ENCODE measurements at regions not wholly inside any gene's neighbourhood (a gene's known extent, or its start where the extent isn't known, plus 50 kb on each side); places are given as distances from the start of the nearest gene placed in this dataset.

DNA sequence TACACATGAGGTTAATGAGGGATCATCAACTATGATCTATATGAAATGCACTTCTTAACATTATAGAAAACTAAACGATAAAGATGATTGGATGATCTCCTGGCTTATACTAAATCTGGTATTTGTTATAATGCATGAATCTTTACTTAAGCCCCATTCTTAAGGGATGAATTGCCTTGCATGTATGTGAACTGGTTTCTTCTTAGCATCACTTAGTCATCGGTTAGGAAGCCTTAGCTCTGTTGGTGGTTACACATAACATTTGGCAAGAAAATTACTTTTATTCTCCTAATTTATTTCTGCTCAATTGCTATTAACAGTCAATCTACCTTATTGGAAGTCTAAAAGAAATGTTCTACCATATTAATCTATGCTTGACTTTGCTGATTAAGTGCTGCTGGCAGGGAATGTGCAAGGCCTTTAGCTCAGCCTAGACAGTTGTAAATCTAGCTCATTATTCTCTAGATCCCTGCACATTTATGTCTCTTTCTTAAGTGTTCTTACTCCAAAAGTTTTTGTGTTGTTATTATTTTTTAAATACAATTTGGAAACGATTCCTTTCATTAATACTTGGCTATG is 356.0 kb downstream of the ZPLD1 start:
- H3K27ac ChIP-seq: no peak overlapping the region
- H2AFZ ChIP-seq: no peak overlapping the region
- H3K4me1 ChIP-seq (ENCODE audit: insufficient read depth): peaks cover 4% of the 10 kb centered on the region
- H4K20me1 ChIP-seq (ENCODE audit: insufficient read depth, poor library complexity, severe bottlenecking): no peaks in the 10 kb centered on the region
- no peak for TF ChIP-seq EZH2phosphoT487 (IDR thresholded peaks at IDR 0.05; ENCODE audit: low read depth, severe bottlenecking, unreplicated experiment)
- TF ChIP-seq, protein P1, sequence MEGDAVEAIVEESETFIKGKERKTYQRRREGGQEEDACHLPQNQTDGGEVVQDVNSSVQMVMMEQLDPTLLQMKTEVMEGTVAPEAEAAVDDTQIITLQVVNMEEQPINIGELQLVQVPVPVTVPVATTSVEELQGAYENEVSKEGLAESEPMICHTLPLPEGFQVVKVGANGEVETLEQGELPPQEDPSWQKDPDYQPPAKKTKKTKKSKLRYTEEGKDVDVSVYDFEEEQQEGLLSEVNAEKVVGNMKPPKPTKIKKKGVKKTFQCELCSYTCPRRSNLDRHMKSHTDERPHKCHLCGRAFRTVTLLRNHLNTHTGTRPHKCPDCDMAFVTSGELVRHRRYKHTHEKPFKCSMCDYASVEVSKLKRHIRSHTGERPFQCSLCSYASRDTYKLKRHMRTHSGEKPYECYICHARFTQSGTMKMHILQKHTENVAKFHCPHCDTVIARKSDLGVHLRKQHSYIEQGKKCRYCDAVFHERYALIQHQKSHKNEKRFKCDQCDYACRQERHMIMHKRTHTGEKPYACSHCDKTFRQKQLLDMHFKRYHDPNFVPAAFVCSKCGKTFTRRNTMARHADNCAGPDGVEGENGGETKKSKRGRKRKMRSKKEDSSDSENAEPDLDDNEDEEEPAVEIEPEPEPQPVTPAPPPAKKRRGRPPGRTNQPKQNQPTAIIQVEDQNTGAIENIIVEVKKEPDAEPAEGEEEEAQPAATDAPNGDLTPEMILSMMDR (IDR thresholded peaks at IDR 0.05; ENCODE audit: poor library complexity): no peak
- no peak for TF ChIP-seq EZH2 (IDR thresholded peaks at IDR 0.05; ENCODE audit: borderline replicate concordance)
- DNase-seq (ENCODE audit: low spot score): no peak
- no peak overlapping the region for H3K4me3 ChIP-seq
- no peaks in the 10 kb centered on the region for H3K9me3 ChIP-seq (ENCODE audit: low read depth)
- H3K9me2 ChIP-seq (replicated peaks; ENCODE audit: insufficient read depth): no peaks in the 10 kb centered on the region
- H3K4me2 ChIP-seq: no peak overlapping the region
- WGBS (ENCODE audit: low lambda C conversion rate, missing lambda C conversion rate): 70% methylated on average over 3 of the region's 3 CpGs
- H3K27me3 ChIP-seq: no peaks in the 10 kb centered on the region
- H3K36me3 ChIP-seq (replicated peaks; ENCODE audit: insufficient read depth, low read depth): no peaks in the 10 kb centered on the region
- H3K79me2 ChIP-seq: no peaks in the 10 kb centered on the region

DNA sequence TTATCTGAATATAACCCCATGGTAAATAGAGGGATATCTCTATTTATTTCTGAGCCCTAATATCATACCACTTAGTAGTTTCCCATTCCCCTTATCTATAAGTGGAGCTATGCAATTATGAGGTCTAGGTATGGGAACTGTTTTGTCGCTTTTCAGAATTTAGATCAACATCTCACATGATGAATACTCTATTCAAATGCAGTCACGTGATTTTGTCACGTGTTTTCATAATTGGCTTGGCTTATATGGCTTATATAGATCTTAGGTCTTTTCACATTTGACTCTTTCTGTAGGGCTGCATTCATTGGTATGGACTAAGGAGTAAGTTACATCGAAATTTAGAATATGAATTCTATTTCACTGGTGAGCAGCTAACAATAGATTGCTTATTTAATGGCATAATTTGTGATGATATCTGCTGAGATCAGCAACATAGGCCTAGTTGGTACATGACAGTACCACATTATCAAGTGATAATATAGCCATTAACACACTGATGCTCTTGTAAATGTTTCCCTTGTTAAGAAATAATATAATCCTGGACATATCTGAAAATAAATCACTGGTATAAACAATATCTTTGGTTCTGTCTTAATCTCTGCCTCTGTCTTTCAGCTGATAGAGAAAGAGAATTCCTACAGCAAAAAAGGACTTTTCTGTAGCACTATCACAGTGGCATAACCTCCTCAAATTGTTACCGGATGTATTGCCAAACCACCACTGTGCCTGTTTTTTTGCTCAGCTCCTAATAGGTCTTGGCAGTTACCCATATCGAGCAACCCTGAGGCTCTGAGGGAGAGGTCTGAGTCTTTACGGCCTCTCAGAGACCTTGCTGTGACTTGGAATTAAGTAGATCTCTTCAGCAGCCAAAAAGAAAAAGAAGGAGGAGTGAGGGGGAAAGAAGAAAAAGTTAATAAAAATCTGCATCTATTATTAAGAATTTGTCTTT is 357.1 kb downstream of the ZPLD1 start:
- WGBS (ENCODE audit: low lambda C conversion rate, missing lambda C conversion rate): 69% methylated on average over 7 of the region's 7 CpGs
- Histone ChIP-seq H3K79me2 (no peaks in the 10 kb centered on the region), H3K4me2 (no peak overlapping the region), H2AFZ (no peak overlapping the region), H3K36me3 (replicated peaks; ENCODE audit: insufficient read depth, low read depth) (no peaks in the 10 kb centered on the region), H3K4me3 (no peak overlapping the region), H4K20me1 (ENCODE audit: insufficient read depth, poor library complexity, severe bottlenecking) (no peaks in the 10 kb centered on the region), H3K4me1 (ENCODE audit: insufficient read depth) (peaks cover 4% of the 10 kb centered on the region), H3K9me2 (replicated peaks; ENCODE audit: insufficient read depth) (no peaks in the 10 kb centered on the region), H3K9me3 (ENCODE audit: low read depth) (no peaks in the 10 kb centered on the region), H3K27ac (no peak overlapping the region), H3K27me3 (no peaks in the 10 kb centered on the region)
- no peak for TF ChIP-seq EZH2phosphoT487 (IDR thresholded peaks at IDR 0.05; ENCODE audit: low read depth, severe bottlenecking, unreplicated experiment)
- DNase-seq (ENCODE audit: low spot score): no peak

DNA sequence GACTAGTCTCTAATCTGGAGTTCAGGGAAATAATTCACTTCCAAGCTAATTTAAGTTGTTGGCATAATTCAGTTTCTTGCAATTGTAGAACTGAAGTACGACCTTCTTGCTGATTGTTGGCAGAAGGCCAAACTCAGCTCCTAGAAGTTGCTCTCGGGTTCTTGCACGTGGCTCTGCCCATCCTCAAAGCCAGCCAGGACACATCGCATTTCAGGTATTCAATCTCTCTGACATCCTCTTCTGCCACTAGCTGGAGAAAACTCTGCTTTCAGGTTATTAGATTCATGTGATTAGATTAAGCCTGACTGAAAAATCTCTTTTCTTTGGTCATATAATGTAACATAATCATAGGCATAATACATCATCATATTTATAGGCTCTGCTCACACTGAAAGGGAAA is 362.0 kb downstream of the ZPLD1 start:
- H3K36me3 ChIP-seq (replicated peaks; ENCODE audit: insufficient read depth, low read depth): no peaks in the 10 kb centered on the region
- no peak overlapping the region for H3K27ac ChIP-seq
- no peak overlapping the region for H3K4me3 ChIP-seq
- H3K79me2 ChIP-seq: no peaks in the 10 kb centered on the region
- H3K9me2 ChIP-seq (replicated peaks; ENCODE audit: insufficient read depth): no peaks in the 10 kb centered on the region
- DNase-seq (ENCODE audit: low spot score): no peak
- no peaks in the 10 kb centered on the region for H3K9me3 ChIP-seq (ENCODE audit: low read depth)
- H4K20me1 ChIP-seq (ENCODE audit: insufficient read depth, poor library complexity, severe bottlenecking): no peaks in the 10 kb centered on the region
- H3K27me3 ChIP-seq: no peaks in the 10 kb centered on the region
- WGBS (ENCODE audit: low lambda C conversion rate, missing lambda C conversion rate): 66% methylated on average over 4 of the region's 4 CpGs
- TF ChIP-seq EZH2 (IDR thresholded peaks at IDR 0.05; ENCODE audit: borderline replicate concordance): no peak
- TF ChIP-seq, protein P1 (IDR thresholded peaks at IDR 0.05; ENCODE audit: poor library complexity): no peak
- no peak for TF ChIP-seq EZH2phosphoT487 (IDR thresholded peaks at IDR 0.05; ENCODE audit: low read depth, severe bottlenecking, unreplicated experiment)
- peaks cover 4% of the 10 kb centered on the region for H3K4me1 ChIP-seq (ENCODE audit: insufficient read depth)
- H2AFZ ChIP-seq: no peak overlapping the region
- H3K4me2 ChIP-seq: no peak overlapping the region

DNA sequence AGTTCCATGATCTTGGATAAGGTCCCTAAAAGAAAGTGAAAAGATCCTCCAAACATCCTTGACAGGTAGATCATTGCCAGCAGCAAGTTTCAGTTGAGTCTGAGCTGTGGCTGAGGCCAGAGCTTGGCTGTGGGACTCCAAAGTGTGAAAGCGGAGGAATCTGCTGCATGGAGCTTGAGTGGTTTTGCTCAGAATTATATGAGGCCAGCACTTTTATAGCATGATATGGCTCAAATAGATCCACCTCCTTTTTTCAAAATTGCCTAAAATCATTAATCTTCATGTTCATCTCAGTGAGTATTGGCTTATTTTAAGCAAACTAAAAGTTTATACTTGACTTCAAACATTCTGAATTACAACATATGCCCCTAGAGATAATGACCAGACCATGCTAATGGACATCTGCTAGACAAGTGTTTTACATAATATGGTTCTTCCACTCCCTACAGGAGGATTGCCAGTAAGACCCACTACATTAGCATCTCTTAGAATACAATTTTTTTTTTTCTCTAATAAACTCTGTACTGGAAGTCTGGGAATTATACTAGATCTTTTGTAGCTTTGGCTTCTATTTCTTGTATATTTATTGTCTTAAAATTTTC is 368.1 kb downstream of the ZPLD1 start:
- TF ChIP-seq EZH2phosphoT487 (IDR thresholded peaks at IDR 0.05; ENCODE audit: low read depth, severe bottlenecking, unreplicated experiment) (no peak), EZH2 (IDR thresholded peaks at IDR 0.05; ENCODE audit: borderline replicate concordance) (no peak)
- TF ChIP-seq, protein P1 (IDR thresholded peaks at IDR 0.05; ENCODE audit: poor library complexity): no peak
- Histone ChIP-seq H3K27ac (no peak overlapping the region), H2AFZ (no peak overlapping the region), H3K9me3 (ENCODE audit: low read depth) (no peaks in the 10 kb centered on the region), H3K4me1 (ENCODE audit: insufficient read depth) (no peaks in the 10 kb centered on the region), H3K4me2 (no peak overlapping the region), H3K4me3 (no peak overlapping the region), H3K9me2 (replicated peaks; ENCODE audit: insufficient read depth) (no peaks in the 10 kb centered on the region), H3K36me3 (replicated peaks; ENCODE audit: insufficient read depth, low read depth) (no peaks in the 10 kb centered on the region), H3K27me3 (no peaks in the 10 kb centered on the region), H3K79me2 (no peaks in the 10 kb centered on the region), H4K20me1 (ENCODE audit: insufficient read depth, poor library complexity, severe bottlenecking) (no peaks in the 10 kb centered on the region)
- 88% methylated on average over 1 of the region's 1 CpG for WGBS (ENCODE audit: low lambda C conversion rate, missing lambda C conversion rate)
- DNase-seq (ENCODE audit: low spot score): no peak
